H1 (cell line): ENCODE measurements at regions not wholly inside any gene's neighbourhood (a gene's known extent, or its start where the extent isn't known, plus 50 kb on each side); places are given as distances from the start of the nearest gene placed in this dataset.

Source experiments
- CTCF ChIA-PET: fragments of 300-600 bp; sonication (Branson Sonifier 250); formaldehyde crosslinking; loops from one replicate; lab custom pipeline; 2021; ENCODE audit not compliant: partially characterized antibody; lab: Charles Lee
- POLR2A ChIA-PET: fragments of 300-600 bp; sonication (Branson Sonifier 250); formaldehyde crosslinking; loops from one replicate; lab custom pipeline; 2021; ENCODE audit warnings: inconsistent platforms; ENCODE audit not compliant: partially characterized antibody; lab: Charles Lee
- DNase-seq, 2 experiments: peaks; one replicate each; pipeline versions ENCODE4 v3.0.0 to v3.0.0-alpha.2; 2010 to 2022; ENCODE audit warnings: low spot score in 2 of 2, low read depth in 1 of 2, mixed read lengths in 1 of 2
- FAIRE-seq: peaks from 2 replicates; lab custom pipeline; 2011; peaks lifted over from hg19 to GRCh38; lab: Jason Lieb, UNC
- H2AFZ ChIP-seq: 2 replicates; pipeline ENCODE4 v1.8.1; 2012; ENCODE audit warnings: low read length, inconsistent platforms
- H2AK5ac ChIP-seq: 2 replicates; pipeline ENCODE4 v1.6.1; 2013; ENCODE audit warnings: low read depth, low read length
- H2BK120ac ChIP-seq: replicated peaks from 2 replicates; pipeline ENCODE3; 2013; ENCODE audit warnings: low read depth, low read length, inconsistent platforms
- H2BK12ac ChIP-seq: 2 replicates; pipeline ENCODE4 v1.6.1; 2013; ENCODE audit warnings: low read depth, low read length
- H2BK15ac ChIP-seq: 2 replicates; pipeline ENCODE4 v1.6.1; 2013; ENCODE audit warnings: low read length
- H2BK20ac ChIP-seq: 2 replicates; pipeline ENCODE4 v1.6.1; 2013; ENCODE audit warnings: low read length
- H2BK5ac ChIP-seq: 2 replicates; pipeline ENCODE4 v1.6.1; 2013; ENCODE audit warnings: low read depth, low read length
- H3K14ac ChIP-seq: 2 replicates; pipeline ENCODE4 v1.6.1; 2013; ENCODE audit warnings: inconsistent platforms; ENCODE audit not compliant: insufficient read length
- H3K18ac ChIP-seq: 2 replicates; pipeline ENCODE4 v1.6.1; 2013; ENCODE audit warnings: low read length; ENCODE audit errors: extremely low read depth
- H3K23ac ChIP-seq: 2 replicates; pipeline ENCODE4 v1.6.1; 2013; ENCODE audit warnings: inconsistent platforms; ENCODE audit not compliant: insufficient read length
- H3K23me2 ChIP-seq: 2 replicates; pipeline ENCODE4 v1.6.1; 2013; ENCODE audit warnings: low read depth, low read length
- H3K27ac ChIP-seq: 2 replicates; pipeline ENCODE4 v1.6.1; 2011; ENCODE audit warnings: low read depth, low read length, inconsistent platforms
- H3K27me3 ChIP-seq, 4 experiments: replicated peaks in 1 of 4; 1 replicate in 1 of 4; 2 replicates in 3 of 4; pipeline versions ENCODE4 v1.6.1 to v1.8.1; 2011 to 2013; ENCODE audit warnings: low read length in 3 of 4, mild to moderate bottlenecking in 3 of 4, inconsistent platforms in 2 of 4, mixed read lengths in 2 of 4, moderate library complexity in 1 of 4; ENCODE audit not compliant: control insufficient read depth in 3 of 4, insufficient read depth in 3 of 4; ENCODE audit errors: extremely low read depth in 1 of 4
- H3K36me3 ChIP-seq, 4 experiments: 2 replicates each; pipeline versions ENCODE4 v1.6.1 to v1.8.1; 2011 to 2013; ENCODE audit warnings: mild to moderate bottlenecking in 4 of 4, low read length in 3 of 4, moderate library complexity in 2 of 4, control low read depth in 1 of 4, inconsistent platforms in 1 of 4; ENCODE audit not compliant: insufficient read depth in 4 of 4, control insufficient read depth in 2 of 4
- H3K4ac ChIP-seq: replicated peaks from 2 replicates; pipeline ENCODE3; 2013; ENCODE audit warnings: low read length, low read depth, mixed read lengths, inconsistent platforms; ENCODE audit not compliant: insufficient read length
- H3K4me1 ChIP-seq, 4 experiments: replicated peaks in 1 of 4; 1 replicate in 1 of 4; 2 replicates in 3 of 4; pipeline versions ENCODE4 v1.6.1 to v1.8.1; 2011 to 2013; ENCODE audit warnings: low read length in 3 of 4, inconsistent platforms in 2 of 4, mixed read lengths in 1 of 4; ENCODE audit not compliant: insufficient read depth in 4 of 4, control insufficient read depth in 3 of 4
- H3K4me2 ChIP-seq, 2 experiments: 2 replicates each; pipeline versions ENCODE4 v1.6.1 to v1.8.1; 2011 to 2013; ENCODE audit warnings: low read depth in 2 of 2, low read length in 2 of 2, control low read depth in 1 of 2, inconsistent platforms in 1 of 2, mild to moderate bottlenecking in 1 of 2; ENCODE audit not compliant: insufficient read depth in 1 of 2
- H3K4me3 ChIP-seq, 4 experiments: fragments of 200-600, 300-600 bp in 1 of 4; sonication (generic), shearing (Covaris generic), sonication (Bioruptor Twin) in 1 of 4; 2 replicates each; pipeline versions ENCODE4 v1.5.1 to v1.8.1; 2011 to 2016; ENCODE audit warnings: low read length in 4 of 4, low read depth in 3 of 4, control low read depth in 2 of 4, inconsistent platforms in 2 of 4, mild to moderate bottlenecking in 2 of 4, mixed read lengths in 1 of 4, moderate library complexity in 1 of 4; ENCODE audit not compliant: insufficient read depth in 2 of 4; ENCODE audit errors: extremely low read depth in 1 of 4
- H3K56ac ChIP-seq: replicated peaks from 2 replicates; pipeline ENCODE3; 2013; ENCODE audit warnings: low read depth, mild to moderate bottlenecking, mixed read lengths, low read length, inconsistent platforms; ENCODE audit not compliant: insufficient read length
- H3K79me1 ChIP-seq: 2 replicates; pipeline ENCODE4 v1.6.1; 2013; ENCODE audit warnings: low read depth, low read length, control low read depth
- H3K79me2 ChIP-seq, 2 experiments: 2 replicates each; pipeline versions ENCODE4 v1.6.1 to v1.8.1; 2012 to 2013; ENCODE audit warnings: low read length in 2 of 2, mild to moderate bottlenecking in 2 of 2, inconsistent platforms in 1 of 2; ENCODE audit not compliant: insufficient read depth in 2 of 2, control insufficient read depth in 1 of 2
- H3K9ac ChIP-seq, 4 experiments: replicated peaks in 1 of 4; 1 replicate in 1 of 4; 2 replicates in 3 of 4; pipeline versions ENCODE4 v1.6.1 to v1.8.1; 2011 to 2013; ENCODE audit warnings: low read depth in 3 of 4, low read length in 3 of 4, control low read depth in 2 of 4, mild to moderate bottlenecking in 2 of 4, moderate library complexity in 2 of 4, inconsistent platforms in 1 of 4; ENCODE audit errors: extremely low read depth in 1 of 4
- H3K9me3 ChIP-seq, 2 experiments: 2 replicates each; pipeline versions ENCODE4 v1.6.1 to v1.8.1; 2012 to 2013; ENCODE audit warnings: mild to moderate bottlenecking in 2 of 2, moderate library complexity in 2 of 2, control low read depth in 1 of 2, inconsistent platforms in 1 of 2, low read depth in 1 of 2, low read length in 1 of 2, mixed read lengths in 1 of 2; ENCODE audit not compliant: insufficient read depth in 2 of 2
- H4K20me1 ChIP-seq, 2 experiments: replicated peaks in 1 of 2; 2 replicates each; pipeline versions ENCODE3 to v1.8.1; 2011 to 2013; ENCODE audit warnings: inconsistent platforms in 2 of 2, low read length in 2 of 2, mild to moderate bottlenecking in 1 of 2; ENCODE audit not compliant: insufficient read depth in 2 of 2, control insufficient read depth in 1 of 2
- H4K5ac ChIP-seq: 2 replicates; pipeline ENCODE4 v1.6.1; 2013; ENCODE audit warnings: low read length, low read depth, mixed read lengths, inconsistent platforms; ENCODE audit not compliant: insufficient read length
- H4K8ac ChIP-seq: 2 replicates; pipeline ENCODE4 v1.8.0; 2013; ENCODE audit warnings: mild to moderate bottlenecking, moderate library complexity, low read length, inconsistent platforms; ENCODE audit not compliant: insufficient read depth; ENCODE audit errors: extremely low read depth
- H4K91ac ChIP-seq: replicated peaks from 2 replicates; pipeline ENCODE3; 2013; ENCODE audit warnings: low read length, mixed read lengths, inconsistent platforms; ENCODE audit not compliant: insufficient read length
- CHD1 ChIP-seq: IDR thresholded peaks from 2 replicates; pipeline ENCODE4 v1.6.1; 2012; ENCODE audit warnings: low read depth, low read length, improper control_type of control experiment
- CTBP2 ChIP-seq: IDR thresholded peaks from 2 replicates; pipeline ENCODE4 v1.7.0; 2011; ENCODE audit warnings: borderline replicate concordance, mild to moderate bottlenecking, moderate library complexity, mixed read lengths, low read length; ENCODE audit not compliant: insufficient read depth, insufficient read length
- EZH2 ChIP-seq: fragments of 200-600 bp; sonication (generic); IDR thresholded peaks from 2 replicates; pipeline ENCODE4 v1.7.1; 2012; ENCODE audit warnings: low read depth, mild to moderate bottlenecking, moderate library complexity, low read length, inconsistent platforms; ENCODE audit not compliant: severe bottlenecking
- PHF8 ChIP-seq: fragments of 200-600 bp; sonication (generic); conservative IDR thresholded peaks from 2 replicates; pipeline ENCODE4 v1.7.1; 2012; ENCODE audit warnings: low read depth, mild to moderate bottlenecking, inconsistent platforms, low read length, moderate library complexity
- RXRA ChIP-seq: IDR thresholded peaks from 2 replicates; pipeline ENCODE4 v1.6.1; 2011; ENCODE audit warnings: low read depth, mild to moderate bottlenecking, low read length, moderate library complexity; ENCODE audit not compliant: insufficient read depth
- WGBS, 2 experiments: shearing (Covaris generic) in 1 of 2; methylation state at CpG; one replicate each; pipeline versions ENCODE4 v1.1.6 to v1.1.7; 2013 to 2015; ENCODE audit warnings: low lambda C conversion rate in 2 of 2, mixed read lengths in 2 of 2, inconsistent platforms in 1 of 2, low coverage in 1 of 2, missing lambda C conversion rate in 1 of 2; ENCODE audit not compliant: insufficient replicate concordance in 2 of 2, insufficient coverage in 1 of 2, insufficient read length in 1 of 2; ENCODE audit errors: extremely low coverage in 1 of 2, missing lambda C conversion rate in 1 of 2; 5-methylcytosine and 5-hydroxymethylcytosine counted together
- TF ChIP-seq, protein P1 (sequence below): IDR thresholded peaks from 2 replicates; pipeline ENCODE4 v1.6.1; 2012; ENCODE audit warnings: inconsistent platforms

DNA sequence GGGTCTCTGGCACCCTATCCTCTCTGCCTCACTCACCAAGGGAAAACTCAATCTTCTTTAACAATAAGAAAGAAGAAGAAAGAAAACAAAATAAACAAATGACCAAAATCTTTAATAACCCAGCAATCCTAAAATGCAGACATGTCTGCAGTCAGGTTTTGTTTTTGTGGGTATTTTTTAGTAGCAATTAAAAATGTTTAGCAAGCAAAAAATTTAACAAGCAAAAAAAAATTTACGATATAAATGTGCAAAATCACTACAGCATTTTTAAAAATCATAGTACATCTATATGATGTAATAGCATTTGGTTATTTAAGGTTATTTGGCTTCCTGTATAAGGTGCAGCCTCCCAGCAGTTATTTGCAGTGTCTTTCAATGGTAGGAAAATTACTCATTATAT is 151.3 kb upstream of the MAP3K1 start:
- H3K23ac ChIP-seq, result no peak overlapping the region
- POLR2A ChIA-PET, result no interaction called here
- H4K20me1 ChIP-seq, result no peaks in the 10 kb centered on the region
- no peak overlapping the region for H3K4ac ChIP-seq
- H3K9me3 ChIP-seq, result no peaks in the 10 kb centered on the region
- H3K79me2 ChIP-seq, result no peaks in the 10 kb centered on the region
- TF ChIP-seq RXRA, result no peak
- TF ChIP-seq CTBP2, result no peak
- TF ChIP-seq CHD1, result no peak
- no peak for TF ChIP-seq PHF8
- TF ChIP-seq, protein P1, sequence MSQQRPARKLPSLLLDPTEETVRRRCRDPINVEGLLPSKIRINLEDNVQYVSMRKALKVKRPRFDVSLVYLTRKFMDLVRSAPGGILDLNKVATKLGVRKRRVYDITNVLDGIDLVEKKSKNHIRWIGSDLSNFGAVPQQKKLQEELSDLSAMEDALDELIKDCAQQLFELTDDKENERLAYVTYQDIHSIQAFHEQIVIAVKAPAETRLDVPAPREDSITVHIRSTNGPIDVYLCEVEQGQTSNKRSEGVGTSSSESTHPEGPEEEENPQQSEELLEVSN, result no peak
- TF ChIP-seq EZH2, result no peak
- TF ChIP-seq, all 59 proteins: peak for 0
- Histone ChIP-seq H3K27ac (no peak overlapping the region), H2BK120ac (no peak overlapping the region), H3K18ac (no peak overlapping the region), H2BK15ac (no peak overlapping the region), H2BK20ac (no peak overlapping the region), H3K4me2 (peak overlapping the region in 1 of 2 experiments; percentile 40; a peak in 2 of 4 replicates), H3K36me3 (no peaks in the 10 kb centered on the region), H3K27me3 (no peaks in the 10 kb centered on the region), H3K4me3 (no peak overlapping the region), H2AFZ (no peak overlapping the region), H2BK5ac (no peak overlapping the region), H3K14ac (no peak overlapping the region), H4K91ac (no peak overlapping the region), H3K9ac (no peak overlapping the region), H3K79me1 (no peaks in the 10 kb centered on the region), H2BK12ac (no peak overlapping the region), H3K56ac (no peak overlapping the region), H3K4me1 (peaks cover 2 to 3% (median 2%) of the 10 kb centered on the region in 4 experiments; a peak in 6 of 7 replicates), H4K8ac (no peak overlapping the region), H4K5ac (no peak overlapping the region), H2AK5ac (no peak overlapping the region), H3K23me2 (no peaks in the 10 kb centered on the region)
- 89% methylated on average over 1 of the region's 1 CpG; no CpG with 5 or more reads in 1 of the 2 experiments for WGBS, 2 experiments
- CTCF ChIA-PET, result no interaction called here
- FAIRE-seq (no peak), DNase-seq (no peak)
